ENCODE measurements at regions not wholly inside any gene's neighbourhood (a gene's known extent, or its start where the extent isn't known, plus 50 kb on each side); places are given as distances from the start of the nearest gene placed in this dataset.

DNA sequence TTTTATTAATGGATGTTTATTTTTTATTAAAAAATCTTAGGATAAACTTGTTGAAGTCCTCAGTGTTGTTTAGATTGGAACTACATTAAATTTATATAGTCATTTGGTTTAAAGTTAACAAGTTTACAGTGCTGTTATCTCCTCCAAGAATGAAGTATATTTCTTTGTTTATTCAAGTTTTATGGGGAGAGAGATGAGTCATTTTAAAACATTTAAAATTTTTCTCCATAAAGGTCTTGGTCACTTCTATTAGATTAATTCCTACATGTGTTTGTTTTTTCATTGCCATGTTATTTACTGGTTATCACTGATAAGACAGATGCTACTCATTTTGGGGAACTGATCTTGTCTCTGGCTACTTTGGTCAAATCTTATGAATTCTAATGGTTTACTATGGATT lies 429.6 kb downstream of the METTL15 start:
- no peak for DNase-seq (ENCODE audit: low read depth in 2 of 2)

DNA sequence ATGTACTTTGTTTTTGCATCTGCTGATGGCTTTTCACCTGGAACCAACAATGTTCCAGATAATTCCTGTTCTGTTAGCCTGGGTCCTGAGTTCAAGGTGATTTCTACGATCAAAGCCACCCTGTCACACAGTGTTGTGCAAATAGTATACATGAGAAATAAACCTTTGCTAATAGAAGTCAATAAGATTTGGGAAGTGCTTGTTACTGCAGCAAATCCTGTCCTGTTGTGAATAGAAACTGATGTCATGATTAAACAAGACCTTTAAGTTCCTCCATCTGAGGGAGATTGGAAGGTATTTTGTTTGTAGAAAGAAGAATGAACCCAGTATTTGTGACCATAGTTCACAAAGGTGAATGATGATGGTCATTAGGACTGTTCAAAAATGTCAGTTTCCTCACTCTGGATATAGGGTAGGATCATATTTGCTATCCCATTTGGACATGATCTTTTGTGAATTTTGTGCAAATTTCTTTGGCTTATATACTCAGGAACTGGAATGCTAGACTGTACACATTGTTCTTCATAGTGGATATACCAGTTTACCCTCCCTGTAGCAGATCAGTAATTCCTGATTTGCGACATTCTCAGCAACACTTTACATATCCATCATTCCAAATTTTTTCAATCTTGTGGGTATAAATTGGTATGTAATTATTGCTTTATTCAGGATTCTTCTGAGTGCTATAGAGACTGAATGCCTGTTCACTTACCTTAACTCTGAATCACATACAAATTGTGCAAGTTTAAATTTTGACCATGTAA lies 428.5 kb downstream of the METTL15 start:
- no peak for DNase-seq (ENCODE audit: low read depth in 2 of 2)

- DNase-seq (ENCODE audit: low read depth in 2 of 2) = no peak
Measured at GRCh38 chr11:28535677-28536076, 427.5 kb downstream of the METTL15 start.

GRCh38 chr11:28529540-28530410 lies 421.6 kb downstream of the METTL15 start:
- no peak for DNase-seq (ENCODE audit: low read depth in 2 of 2)

GRCh38 chr11:28529046-28529445 lies 420.9 kb downstream of the METTL15 start:
- no peak for DNase-seq (ENCODE audit: low read depth in 2 of 2)

DNA sequence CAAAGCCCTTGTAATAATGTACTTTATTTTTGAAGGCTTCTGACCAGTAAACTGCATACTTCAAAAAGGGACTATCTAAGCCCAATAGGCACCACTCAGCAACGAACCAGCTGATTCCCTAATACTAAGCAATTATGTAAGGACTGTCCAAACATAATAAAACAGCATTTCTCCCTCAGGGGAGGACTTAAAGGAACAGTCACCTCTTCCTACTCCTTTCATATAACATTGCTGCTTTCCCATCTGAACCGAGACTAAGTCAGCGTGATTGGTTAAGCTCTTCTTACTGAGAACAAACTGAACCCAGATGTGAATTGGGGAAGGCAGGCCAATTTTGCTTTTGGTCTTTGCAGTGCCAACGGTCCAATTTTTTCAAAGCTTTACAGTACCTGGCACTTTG lies 420.0 kb downstream of the METTL15 start:
- DNase-seq (ENCODE audit: low read depth in 2 of 2) = no peak

DNA sequence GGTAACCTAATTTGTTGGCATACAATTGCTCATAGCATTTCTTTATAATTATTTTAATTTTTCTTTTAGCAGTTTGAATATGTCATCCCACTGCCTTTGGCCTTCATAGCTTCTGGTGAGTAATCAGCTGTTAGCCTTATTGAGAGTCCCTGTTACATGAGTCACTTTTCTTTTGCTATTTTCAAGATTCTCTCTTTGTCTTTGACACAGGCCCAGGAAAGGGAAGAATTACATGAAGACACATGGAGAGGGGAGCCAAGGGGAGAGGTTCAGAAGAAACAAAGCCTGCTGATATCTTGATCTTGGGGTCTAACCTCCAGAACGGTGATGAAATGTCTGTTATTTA lies 418.2 kb downstream of the METTL15 start:
- DNase-seq (ENCODE audit: low read depth in 2 of 2) = no peak

- no peak for DNase-seq (ENCODE audit: low read depth in 2 of 2)
Measured at GRCh38 chr11:28525636-28526405, 417.6 kb downstream of the METTL15 start.

DNA sequence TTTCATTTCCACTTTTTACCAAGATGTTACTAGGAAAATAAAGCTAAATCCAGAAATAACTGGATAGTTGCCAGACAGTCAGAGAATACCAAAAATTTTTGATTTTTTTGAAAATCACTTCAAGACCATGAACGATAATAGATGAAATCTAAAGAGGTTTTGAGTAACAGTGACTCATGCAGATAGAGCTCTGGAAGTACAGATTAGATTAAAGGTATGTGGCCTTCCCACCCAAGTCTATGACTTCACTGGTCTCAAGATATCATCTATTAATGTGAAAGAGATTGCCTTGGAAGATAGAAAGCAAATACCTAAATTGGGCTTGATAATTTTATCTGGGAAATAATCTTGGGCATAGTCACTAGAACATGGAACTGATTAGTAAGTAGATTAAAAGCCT lies 415.9 kb downstream of the METTL15 start:
- DNase-seq (ENCODE audit: low read depth in 2 of 2) = no peak

DNA sequence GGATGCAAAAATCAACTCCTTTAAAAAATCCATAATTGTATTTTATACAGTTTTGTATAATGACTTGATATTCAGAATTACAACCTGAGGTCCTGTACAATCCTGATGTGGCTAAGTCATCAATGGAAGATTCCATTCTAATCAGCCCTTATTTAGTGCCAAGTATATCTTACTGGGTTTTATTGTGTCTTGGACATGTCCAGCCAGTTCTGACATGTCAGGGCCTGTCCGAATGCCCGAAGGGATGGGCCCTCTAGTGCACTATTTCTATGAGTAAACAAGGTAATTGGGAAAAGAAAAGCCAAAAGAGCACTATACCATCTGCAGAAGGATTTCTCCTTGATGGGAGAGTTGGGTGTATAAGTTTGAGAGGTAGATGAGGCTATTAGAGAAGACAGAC lies 412.9 kb downstream of the METTL15 start:
- DNase-seq (ENCODE audit: low read depth in 2 of 2) = no peak

DNA sequence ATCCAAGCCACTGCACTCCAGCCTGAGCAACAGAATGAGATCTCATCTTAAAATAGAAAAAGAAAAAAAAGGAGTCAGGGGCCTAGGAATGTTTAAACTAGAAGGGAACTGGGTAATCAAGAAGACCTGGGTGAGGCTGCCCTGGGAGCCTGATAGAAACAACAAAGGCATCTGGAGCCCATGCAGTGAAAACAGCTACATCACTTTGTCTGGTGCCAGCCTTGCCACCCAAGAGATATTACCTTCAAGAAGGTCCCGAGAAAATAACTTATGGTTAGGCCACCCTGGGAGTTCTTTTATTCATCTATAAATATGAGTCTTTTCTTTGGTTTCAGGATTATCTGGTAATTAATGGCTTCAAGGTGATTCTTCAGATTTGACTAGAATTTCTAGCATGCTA lies 412.1 kb downstream of the METTL15 start:
- no peak for DNase-seq (ENCODE audit: low read depth in 2 of 2)

DNA sequence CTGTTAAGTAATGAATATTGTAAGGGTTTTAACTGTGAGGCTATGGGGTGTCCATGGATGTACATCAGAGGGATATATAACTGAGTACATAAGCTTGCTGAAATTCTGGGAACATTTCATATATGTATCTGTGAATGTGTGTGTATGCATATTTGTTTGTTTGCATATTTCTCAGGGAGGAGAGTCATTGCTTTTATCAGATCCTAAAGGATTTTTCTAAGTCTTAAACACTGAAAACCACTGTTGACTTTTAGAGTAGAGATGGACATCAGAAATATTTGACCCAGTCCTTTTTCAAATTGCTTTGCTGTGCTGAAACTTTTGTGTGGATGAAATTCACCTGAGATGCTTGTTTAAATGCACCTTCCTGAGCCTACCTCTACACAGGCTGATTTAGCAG lies 410.6 kb downstream of the METTL15 start:
- DNase-seq (ENCODE audit: low read depth in 2 of 2) = no peak

DNA sequence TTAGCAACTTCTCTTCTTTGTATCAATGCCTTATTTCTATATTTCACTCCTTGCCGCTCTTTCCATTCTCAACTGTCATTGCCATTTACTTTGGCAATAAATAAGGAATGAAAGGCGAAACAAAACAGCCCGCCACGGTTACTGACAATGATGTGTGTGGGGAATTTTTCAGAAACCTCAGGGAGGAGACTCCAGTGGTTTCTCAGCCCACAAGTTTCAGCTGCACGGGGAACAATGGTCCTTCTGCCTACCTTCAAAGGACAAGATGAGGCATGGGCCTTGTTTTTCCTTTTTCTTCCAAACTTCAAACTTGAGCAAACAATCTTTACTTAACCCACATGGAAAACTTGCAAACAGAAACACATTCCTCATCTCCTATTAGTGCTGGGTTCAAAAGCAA lies 409.4 kb downstream of the METTL15 start:
- DNase-seq (ENCODE audit: low read depth in 2 of 2) = no peak

DNA sequence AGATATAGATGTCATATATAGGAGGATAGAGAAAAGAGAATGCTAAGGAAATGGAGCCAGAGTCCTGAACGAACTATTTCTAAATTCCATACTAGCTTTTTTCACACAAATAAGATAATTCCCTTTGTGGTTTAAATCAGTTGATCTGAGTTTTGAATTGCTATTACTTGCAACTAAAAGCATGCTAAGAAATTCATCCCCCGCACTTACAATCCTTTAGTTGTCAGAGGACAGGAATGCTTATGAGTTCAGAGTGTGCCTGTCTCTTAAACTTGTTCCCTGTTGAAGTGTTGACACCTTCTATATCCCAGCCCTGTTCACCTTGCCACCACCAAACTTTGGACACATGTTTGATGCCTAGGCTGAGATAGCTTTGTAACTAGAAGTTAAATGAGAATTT lies 406.2 kb downstream of the METTL15 start:
- no peak for DNase-seq (ENCODE audit: low read depth in 2 of 2)

DNA sequence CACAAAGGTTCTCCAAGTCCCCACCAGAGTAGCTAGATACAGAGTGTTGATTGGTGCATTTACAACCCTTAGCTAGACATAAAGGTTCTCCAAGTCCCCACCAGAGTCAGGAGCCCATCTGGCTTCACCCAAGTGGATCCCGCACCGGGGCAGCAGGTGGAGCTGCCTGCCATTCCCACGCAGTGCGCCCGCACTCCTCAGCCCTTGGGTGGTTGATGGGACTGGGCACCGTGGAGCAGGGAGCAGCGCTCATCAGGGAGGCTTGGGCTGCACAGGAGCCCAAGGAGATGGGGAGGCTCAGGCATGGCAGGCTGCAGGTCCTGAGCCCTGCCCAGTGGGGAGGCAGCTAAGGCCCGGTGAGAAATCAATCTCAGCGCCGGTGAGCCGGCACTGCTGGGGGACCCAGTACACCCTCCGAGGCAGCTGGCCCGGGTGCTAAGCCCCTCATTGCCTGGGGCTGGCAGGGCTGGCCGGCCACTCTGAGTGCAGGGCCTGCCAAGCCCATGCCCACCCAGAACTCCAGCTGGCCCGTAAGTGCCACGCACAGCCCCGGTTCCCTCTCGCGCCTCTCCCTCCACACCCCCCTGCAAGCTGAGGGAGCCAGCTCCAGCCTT lies 404.1 kb downstream of the METTL15 start:
- no peak for DNase-seq (ENCODE audit: low read depth in 2 of 2)

DNA sequence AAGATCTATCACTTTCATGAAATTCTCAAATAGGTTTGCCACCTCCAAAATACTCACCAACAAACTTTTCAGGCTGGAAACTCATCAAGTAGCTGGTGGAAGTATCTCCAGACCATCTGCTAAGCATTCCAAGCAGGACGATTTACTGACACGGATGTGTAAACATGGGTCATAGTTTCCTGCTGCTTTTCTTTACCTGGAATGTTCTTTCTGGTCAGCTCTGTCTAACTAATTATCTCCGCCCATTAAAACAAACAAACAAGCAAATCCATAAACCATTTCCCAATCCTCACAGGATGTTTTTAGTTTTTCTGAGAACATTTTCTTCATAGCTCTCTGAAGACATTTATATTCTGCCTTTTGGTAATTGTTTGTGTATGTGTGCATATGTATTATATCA lies 397.0 kb downstream of the METTL15 start:
- DNase-seq (ENCODE audit: low read depth in 2 of 2) = no peak

GRCh38 chr11:28504555-28505110 lies 396.4 kb downstream of the METTL15 start:
- no peak for DNase-seq (ENCODE audit: low read depth in 2 of 2)

- DNase-seq (ENCODE audit: low read depth in 2 of 2) = no peak
Measured at GRCh38 chr11:28495333-28495732, 387.1 kb downstream of the METTL15 start.

- no peak for DNase-seq (ENCODE audit: low read depth in 2 of 2)
Measured at GRCh38 chr11:28491431-28491830, 383.2 kb downstream of the METTL15 start.

- DNase-seq (ENCODE audit: low read depth in 2 of 2) = no peak
Measured at GRCh38 chr11:28490773-28491382, 382.7 kb downstream of the METTL15 start.

GRCh38 chr11:28488336-28488735 lies 380.1 kb downstream of the METTL15 start:
- DNase-seq (ENCODE audit: low read depth in 2 of 2) = no peak

Measured in stimulated activated CD8-positive, alpha-beta memory T cell treated with anti-CD3 and anti-CD28 coated beads, Interleukin-2, amount 100 ng/mL, for 48 hours (primary cell).